UCSD-AML1 (cell line): ENCODE measurements at regions not wholly inside any gene's neighbourhood (a gene's known extent, or its start where the extent isn't known, plus 50 kb on each side); places are given as distances from the start of the nearest gene placed in this dataset.
"Not testable (repeated sequence)": the region's sequence is repeated elsewhere in the genome, so short reads cannot be mapped to it uniquely, and the experiment has no call there.

Experiments
- DNase-seq: peaks from one replicate; lab custom pipeline; 2025; ENCODE audit not compliant: unreplicated experiment; lab: John Stamatoyannopoulos, UW

DNA sequence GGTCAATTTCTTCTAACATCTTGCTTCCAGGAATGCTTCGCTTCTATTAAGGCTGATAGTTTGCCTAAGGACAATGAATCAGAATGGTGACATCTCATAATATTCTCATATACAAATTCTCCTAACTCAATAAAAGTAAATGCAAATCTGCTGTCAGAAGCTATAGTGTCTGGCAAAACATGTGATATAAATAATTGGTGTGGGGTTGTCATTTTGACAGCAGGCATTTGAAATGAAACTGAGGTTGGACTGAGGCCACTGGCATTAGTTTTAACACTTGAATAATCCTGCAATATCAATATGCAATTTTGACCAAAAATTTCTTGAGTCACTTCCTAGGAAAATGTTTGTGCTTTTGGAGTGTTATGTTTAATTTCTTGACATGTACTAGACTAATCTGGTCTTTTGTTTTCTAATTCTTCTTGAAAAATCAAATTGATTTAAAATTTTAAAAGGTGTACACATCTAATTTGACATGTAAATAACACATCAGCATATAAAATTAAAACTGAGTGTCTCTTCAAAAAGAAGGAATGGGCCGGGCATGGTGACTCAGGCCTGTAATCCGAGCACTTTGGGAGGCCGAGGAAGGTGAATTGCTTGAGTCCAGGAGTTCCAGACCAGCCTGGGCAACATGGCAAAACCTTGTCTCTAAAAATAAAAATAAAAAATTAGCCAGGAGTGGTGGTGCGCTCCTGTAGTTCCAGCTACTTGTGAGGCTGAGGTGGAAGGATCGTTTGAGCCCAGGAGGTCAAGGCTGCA lies 92.3 kb upstream of the BTG1 start:
- no peak for DNase-seq

DNA sequence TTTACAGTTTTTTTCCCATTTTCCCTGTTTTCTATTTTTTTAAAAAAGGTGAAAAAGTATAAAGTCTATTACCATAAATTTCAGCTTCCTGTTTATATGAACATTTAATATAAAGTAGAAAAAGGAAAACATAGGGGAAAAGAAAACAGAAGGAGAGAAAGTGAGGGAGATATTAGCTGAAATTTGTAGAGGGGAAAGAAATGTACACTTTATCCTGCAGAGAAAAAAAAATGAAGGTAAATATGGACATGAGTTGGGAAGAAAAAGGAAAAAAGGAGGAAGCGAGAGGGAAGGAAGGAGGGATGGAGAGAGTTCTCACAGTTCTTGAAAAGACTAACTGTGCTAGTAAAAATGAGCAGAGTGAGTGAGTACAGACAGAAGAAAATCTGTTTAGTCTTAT lies 91.6 kb upstream of the BTG1 start:
- no peak for DNase-seq

DNA sequence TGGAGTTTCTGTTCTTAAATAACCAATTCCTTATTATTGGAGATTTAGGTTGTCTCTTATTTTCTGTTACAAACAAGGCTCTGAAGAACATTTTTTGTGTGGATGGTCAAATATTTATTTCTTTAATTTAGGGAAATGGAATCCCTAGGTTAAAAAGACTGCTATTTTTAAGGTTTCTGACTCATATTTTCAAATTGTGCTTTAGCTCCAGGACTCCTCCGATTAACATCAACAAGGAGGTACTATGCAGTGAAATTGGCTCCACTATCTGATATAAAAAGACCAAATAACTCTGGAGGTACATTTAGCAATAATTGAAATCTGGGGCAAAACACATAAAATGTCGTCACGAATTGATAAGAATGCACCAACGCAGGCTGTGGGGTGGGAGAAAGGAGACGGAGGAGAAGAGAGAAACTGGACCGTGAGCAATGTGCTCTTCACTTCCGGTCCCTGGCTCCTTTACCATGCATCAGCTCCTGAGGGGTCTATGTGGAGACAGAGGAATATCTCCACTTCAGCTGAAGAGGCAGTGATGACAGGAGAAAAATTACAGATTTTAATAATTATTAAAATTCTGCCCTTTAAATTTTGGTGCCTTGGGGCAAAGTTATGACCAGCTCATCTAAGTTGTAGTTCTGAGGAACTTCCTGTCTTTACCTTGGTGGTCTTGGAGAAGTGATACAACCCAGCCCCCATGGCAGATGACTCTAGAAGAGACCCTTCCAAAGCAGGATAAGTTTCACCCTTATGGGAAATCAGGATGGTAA lies 90.2 kb upstream of the BTG1 start:
- no peak for DNase-seq

DNA sequence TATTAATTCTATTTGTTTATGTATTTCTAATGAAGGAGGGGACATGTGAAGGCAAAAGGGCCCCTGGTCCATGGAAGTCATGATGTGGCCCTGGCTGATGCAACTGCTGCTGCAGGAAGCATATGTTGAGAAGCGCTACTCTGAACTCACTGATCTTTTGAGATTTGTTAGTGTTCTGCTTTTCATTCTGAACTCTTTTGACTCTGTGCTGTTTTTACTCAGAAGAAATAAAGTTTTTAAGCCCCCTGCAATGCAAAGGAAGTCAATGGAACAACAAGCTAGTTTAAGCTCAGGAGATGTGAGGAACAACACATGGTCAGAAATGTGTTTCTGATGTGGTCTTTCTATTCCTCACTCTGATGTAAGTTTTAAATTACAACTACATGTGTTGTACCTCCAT lies 88.9 kb upstream of the BTG1 start:
- no peak for DNase-seq

- DNase-seq, result no peak
Observed at GRCh38 chr12:92233346-92234015, 87.8 kb upstream of the BTG1 start.

- not testable (repeated sequence) for DNase-seq
Observed at GRCh38 chr12:92232371-92232932, 86.8 kb upstream of the BTG1 start.

DNA sequence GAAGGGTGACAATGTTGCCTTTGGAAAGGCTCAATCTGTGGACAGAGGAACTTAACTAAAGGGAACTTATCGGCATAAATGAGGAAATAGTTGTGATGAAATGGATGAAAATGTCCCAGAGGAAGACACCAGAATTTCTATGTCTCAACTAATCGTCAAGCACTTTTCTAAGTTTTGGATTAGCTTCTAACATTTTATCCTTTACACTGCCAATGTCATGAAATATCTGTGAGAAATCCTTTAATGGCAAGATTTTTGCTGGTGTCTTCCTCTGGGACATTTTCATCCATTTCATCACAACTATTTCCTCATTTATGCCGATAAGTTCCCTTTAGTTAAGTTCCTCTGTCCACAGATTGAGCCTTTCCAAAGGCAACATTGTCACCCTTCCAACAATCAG lies 86.3 kb upstream of the BTG1 start:
- not testable (repeated sequence) for DNase-seq

DNA sequence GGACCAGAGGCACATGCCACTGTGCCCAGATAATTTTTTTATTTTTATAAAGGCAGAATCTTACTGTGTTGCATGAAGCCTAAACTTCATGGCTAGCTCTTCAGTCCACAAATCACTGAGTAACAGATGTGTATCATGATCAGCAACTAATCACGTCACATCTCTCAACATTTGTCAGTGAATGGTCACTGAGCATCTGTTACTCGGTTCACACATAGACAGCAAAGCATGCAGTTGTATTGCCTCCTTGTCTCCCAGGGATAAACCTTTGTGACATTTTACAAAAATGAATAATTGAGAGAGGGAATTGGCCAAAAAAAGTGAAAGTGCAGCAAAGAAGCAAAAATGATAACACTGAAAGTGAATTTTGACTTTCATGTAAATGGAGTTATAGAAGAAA lies 85.9 kb upstream of the BTG1 start:
- DNase-seq, result not testable (repeated sequence)

- DNase-seq, result no peak
Observed at GRCh38 chr12:92229381-92229780, 83.7 kb upstream of the BTG1 start.

DNA sequence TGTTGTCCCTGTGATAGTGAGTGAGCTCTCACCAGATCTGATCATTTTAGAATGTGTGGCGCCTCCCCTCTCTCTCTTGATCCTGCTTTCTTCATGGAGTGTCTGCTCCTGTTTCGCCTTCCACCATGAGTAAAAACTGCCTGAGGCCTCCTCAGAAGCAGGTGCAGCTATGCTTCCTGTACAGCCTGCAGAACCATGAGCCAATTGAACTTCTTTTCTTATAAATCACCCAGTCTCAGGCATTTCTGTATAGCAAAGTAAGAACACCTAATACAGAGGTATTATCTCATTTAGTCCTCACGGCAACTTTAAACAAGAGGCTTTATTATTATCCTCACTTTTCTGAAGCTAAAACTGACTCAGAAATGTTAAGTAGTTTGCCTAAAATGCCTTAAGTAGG lies 81.3 kb upstream of the BTG1 start:
- DNase-seq, result no peak

DNA sequence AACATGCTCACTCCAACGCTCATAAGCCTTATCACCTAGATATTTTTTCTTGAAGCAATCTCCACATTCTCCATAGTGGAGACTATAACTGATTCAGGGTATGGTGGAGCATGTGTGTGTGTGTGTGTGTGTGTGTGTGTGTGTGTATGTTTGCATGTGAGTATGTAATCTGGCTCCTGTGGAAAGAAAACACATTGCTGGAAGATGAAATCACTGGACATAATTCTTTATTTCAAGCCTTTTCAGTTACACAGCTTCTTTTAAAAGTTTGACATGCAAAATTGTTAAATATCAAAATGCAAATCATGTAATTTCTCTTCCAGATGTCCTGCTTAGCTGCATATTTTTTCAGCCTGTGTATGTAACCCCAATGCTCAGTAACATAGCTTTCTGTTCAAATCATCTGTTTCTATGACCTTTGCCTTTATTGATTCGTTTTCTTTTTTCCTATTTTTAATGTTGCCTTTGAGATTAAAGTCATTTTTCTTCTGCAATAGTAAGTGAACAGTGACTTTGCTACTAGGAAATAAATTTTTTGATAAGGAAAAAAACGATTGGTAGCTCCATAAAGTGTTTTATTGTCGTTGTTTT lies 80.5 kb upstream of the BTG1 start:
- no peak for DNase-seq

GRCh38 chr12:92224685-92225331 lies 79.2 kb upstream of the BTG1 start:
- DNase-seq, result no peak

- no peak for DNase-seq
Observed at GRCh38 chr12:92223481-92223880, 77.8 kb upstream of the BTG1 start.

GRCh38 chr12:92221656-92222315 lies 76.1 kb upstream of the BTG1 start:
- no peak for DNase-seq

- no peak for DNase-seq
Observed at GRCh38 chr12:92218394-92219077, 72.9 kb upstream of the BTG1 start.

GRCh38 chr12:92216092-92216491 lies 70.4 kb upstream of the BTG1 start:
- DNase-seq, result no peak

DNA sequence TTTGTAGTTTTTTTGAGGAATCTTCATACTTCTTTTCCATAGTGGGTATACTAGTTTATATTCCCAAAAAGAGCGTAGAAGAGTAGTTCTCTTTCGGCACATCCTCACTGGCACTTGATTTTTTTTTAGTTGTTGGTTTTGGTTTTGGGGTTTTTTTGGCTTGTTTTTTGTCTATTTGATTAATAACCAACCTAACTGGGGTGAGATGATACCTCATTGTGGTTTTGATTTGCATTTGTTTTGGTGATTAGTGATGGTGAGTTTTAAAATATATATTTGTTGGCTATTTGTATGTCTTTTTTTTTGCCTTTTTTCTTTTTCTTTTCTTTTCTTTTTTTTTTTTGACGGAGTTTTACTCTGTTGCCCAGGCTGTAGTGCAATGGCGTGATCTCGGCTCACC lies 69.7 kb upstream of the BTG1 start:
- DNase-seq, result no peak

- no peak for DNase-seq
Observed at GRCh38 chr12:92213166-92213565, 67.5 kb upstream of the BTG1 start.

- no peak for DNase-seq
Observed at GRCh38 chr12:92210071-92210470, 64.4 kb upstream of the BTG1 start.
